Mesenchymal stem cell (in vitro differentiated cells and primary cell): ENCODE measurements at regions not wholly inside any gene's neighbourhood (a gene's known extent, or its start where the extent isn't known, plus 50 kb on each side); places are given as distances from the start of the nearest gene placed in this dataset.
A peak's percentile ranks its signal among the peaks of the same experiment; 100 is the strongest.
"Not testable (repeated sequence)": the region's sequence is repeated elsewhere in the genome, so short reads cannot be mapped to it uniquely, and the experiment has no call there.

Source experiments
- DNase-seq: peaks from one replicate; pipeline ENCODE4 v3.0.0-alpha.2; 2013
- H2AFZ ChIP-seq: one replicate; pipeline ENCODE4 v1.6.1; 2013; ENCODE audit warnings: low read depth, mild to moderate bottlenecking, control low read depth, inconsistent platforms, low read length, moderate library complexity
- H2AK5ac ChIP-seq: 2 replicates; pipeline ENCODE4 v1.6.1; 2013; ENCODE audit warnings: low read length, moderate library complexity, mild to moderate bottlenecking, inconsistent platforms; ENCODE audit not compliant: severe bottlenecking
- H2BK120ac ChIP-seq: one replicate; pipeline ENCODE4 v1.6.1; 2013; ENCODE audit warnings: low read depth, mild to moderate bottlenecking, inconsistent platforms, low read length, moderate library complexity
- H2BK12ac ChIP-seq, 2 experiments: one replicate each; pipeline ENCODE4 v1.6.1; 2013; ENCODE audit warnings: inconsistent platforms in 2 of 2, low read length in 2 of 2, mild to moderate bottlenecking in 2 of 2, moderate library complexity in 2 of 2, control low read depth in 1 of 2
- H2BK15ac ChIP-seq: one replicate; pipeline ENCODE4 v1.6.1; 2013; ENCODE audit warnings: mild to moderate bottlenecking, low read depth, inconsistent platforms; ENCODE audit not compliant: poor library complexity, severe bottlenecking
- H2BK5ac ChIP-seq: 2 replicates; pipeline ENCODE4 v1.6.1; 2013; ENCODE audit warnings: low read depth, mild to moderate bottlenecking, low read length, control low read depth, inconsistent platforms; ENCODE audit not compliant: poor library complexity, severe bottlenecking
- H3K14ac ChIP-seq, 2 experiments: one replicate each; pipeline ENCODE4 v1.6.1; 2013; ENCODE audit warnings: inconsistent platforms in 2 of 2, low read length in 2 of 2, control low read depth in 1 of 2, mild to moderate bottlenecking in 1 of 2, moderate library complexity in 1 of 2
- H3K18ac ChIP-seq, 2 experiments: one replicate each; pipeline ENCODE4 v1.6.1; 2013; ENCODE audit warnings: inconsistent platforms in 2 of 2, low read length in 2 of 2, control low read depth in 1 of 2, low read depth in 1 of 2, mild to moderate bottlenecking in 1 of 2
- H3K23ac ChIP-seq, 2 experiments: one replicate each; pipeline ENCODE4 v1.6.1; 2013; ENCODE audit warnings: inconsistent platforms in 2 of 2, low read length in 2 of 2, mild to moderate bottlenecking in 2 of 2, moderate library complexity in 2 of 2, control low read depth in 1 of 2
- H3K27ac ChIP-seq: 2 replicates; pipeline ENCODE4 v1.5.1; 2013; ENCODE audit warnings: mild to moderate bottlenecking, moderate library complexity, low read length, control low read depth, inconsistent platforms; ENCODE audit not compliant: poor library complexity, severe bottlenecking
- H3K27me3 ChIP-seq, 2 experiments: 2 replicates each; pipeline versions ENCODE4 v1.6.1 to v1.7.0; 2013; ENCODE audit warnings: low read length in 2 of 2, mild to moderate bottlenecking in 2 of 2, moderate library complexity in 2 of 2, control low read depth in 1 of 2, inconsistent platforms in 1 of 2; ENCODE audit not compliant: control insufficient read depth in 1 of 2, insufficient read depth in 1 of 2
- H3K36me3 ChIP-seq, 2 experiments: 2 replicates each; pipeline versions ENCODE4 v1.6.1 to v1.7.0; 2013; ENCODE audit warnings: low read length in 2 of 2, control low read depth in 1 of 2, inconsistent platforms in 1 of 2, low read depth in 1 of 2, mild to moderate bottlenecking in 1 of 2; ENCODE audit not compliant: insufficient read depth in 2 of 2, control insufficient read depth in 1 of 2
- H3K4ac ChIP-seq, 2 experiments: one replicate each; pipeline ENCODE4 v1.6.1; 2013; ENCODE audit warnings: inconsistent platforms in 2 of 2, low read length in 2 of 2, mild to moderate bottlenecking in 2 of 2, moderate library complexity in 2 of 2, control low read depth in 1 of 2, low read depth in 1 of 2
- H3K4me1 ChIP-seq: 2 replicates; pipeline ENCODE4 v1.6.1; 2013; ENCODE audit warnings: low read depth, low read length, control low read depth; ENCODE audit not compliant: control insufficient read depth, insufficient read depth
- H3K4me2 ChIP-seq: 2 replicates; pipeline ENCODE4 v1.6.1; 2013; ENCODE audit warnings: low read length, mild to moderate bottlenecking, inconsistent platforms; ENCODE audit not compliant: poor library complexity, severe bottlenecking
- H3K4me3 ChIP-seq, 2 experiments: 2 replicates each; pipeline versions ENCODE4 v1.5.1 to v1.7.0; 2013; ENCODE audit warnings: low read length in 2 of 2, mild to moderate bottlenecking in 2 of 2, control low read depth in 1 of 2, low read depth in 1 of 2; ENCODE audit not compliant: insufficient read depth in 1 of 2
- H3K79me1 ChIP-seq: replicated peaks from 2 replicates; pipeline ENCODE4 v1.6.1; 2013; ENCODE audit warnings: mild to moderate bottlenecking, control low read depth, low read length, inconsistent platforms; ENCODE audit not compliant: poor library complexity, severe bottlenecking
- H3K9ac ChIP-seq: 2 replicates; pipeline ENCODE4 v1.7.0; 2013; ENCODE audit warnings: mild to moderate bottlenecking, low read length, moderate library complexity
- H3K9me3 ChIP-seq: 2 replicates; pipeline ENCODE4 v1.7.0; 2013; ENCODE audit warnings: mild to moderate bottlenecking, low read length; ENCODE audit not compliant: control insufficient read depth
- H4K8ac ChIP-seq: one replicate; pipeline ENCODE4 v1.6.1; 2013; ENCODE audit warnings: inconsistent platforms, mild to moderate bottlenecking, low read length, moderate library complexity
- H4K91ac ChIP-seq: one replicate; pipeline ENCODE4 v1.6.1; 2013; ENCODE audit warnings: mild to moderate bottlenecking, low read length, inconsistent platforms
- WGBS: methylation state at CpG from one replicate; pipeline ENCODE4 v1.1.7; 2013; ENCODE audit warnings: mixed read lengths; 5-methylcytosine and 5-hydroxymethylcytosine counted together

GRCh38 chr18:29841631-29842030 lies 1200.9 kb downstream of the DSC3 start:
- Histone ChIP-seq H3K9me3 (no peaks in the 10 kb centered on the region), H3K14ac (no peak overlapping the region), H3K27me3 (no peaks in the 10 kb centered on the region), H3K4me1 (no peaks in the 10 kb centered on the region), H2AFZ (no peak overlapping the region), H2AK5ac (no peak overlapping the region), H2BK15ac (no peak overlapping the region), H3K4me3 (no peak overlapping the region), H4K8ac (no peak overlapping the region), H3K27ac (no peak overlapping the region), H3K9ac (no peak overlapping the region), H4K91ac (no peak overlapping the region), H3K79me1 (no peaks in the 10 kb centered on the region), H3K23ac (no peak overlapping the region), H3K36me3 (no peaks in the 10 kb centered on the region), H3K4ac (no peak overlapping the region), H2BK5ac (no peak overlapping the region), H3K18ac (no peak overlapping the region), H3K4me2 (no peak overlapping the region), H2BK12ac (no peak overlapping the region), H2BK120ac (no peak overlapping the region)
- 67% methylated on average over 1 of the region's 3 CpGs for WGBS
- no peak for DNase-seq

- H4K91ac ChIP-seq, result no peak overlapping the region
- DNase-seq, result peak; percentile 62
- H2BK15ac ChIP-seq, result no peak overlapping the region
- H3K4me1 ChIP-seq, result no peaks in the 10 kb centered on the region
- no peak overlapping the region for H3K14ac ChIP-seq
- no peaks in the 10 kb centered on the region for H3K36me3 ChIP-seq
- H2BK5ac ChIP-seq, result no peak overlapping the region
- H3K18ac ChIP-seq, result no peak overlapping the region
- no peak overlapping the region for H2AK5ac ChIP-seq
- no peak overlapping the region for H2BK120ac ChIP-seq
- no peak overlapping the region for H3K4me2 ChIP-seq
- H3K4ac ChIP-seq, result no peak overlapping the region
- H3K4me3 ChIP-seq, result no peak overlapping the region
- H4K8ac ChIP-seq, result no peak overlapping the region
- no peaks in the 10 kb centered on the region for H3K79me1 ChIP-seq
- no peaks in the 10 kb centered on the region for H3K27me3 ChIP-seq
- no peak overlapping the region for H3K9ac ChIP-seq
- no peak overlapping the region for H3K27ac ChIP-seq
- H3K23ac ChIP-seq, result no peak overlapping the region
- H3K9me3 ChIP-seq, result no peaks in the 10 kb centered on the region
- no peak overlapping the region for H2BK12ac ChIP-seq
- H2AFZ ChIP-seq, result no peak overlapping the region
Observed at GRCh38 chr18:29840089-29840488, 1202.5 kb downstream of the DSC3 start.

- H2BK12ac ChIP-seq, H3K79me1 ChIP-seq, H3K9ac ChIP-seq, H3K27ac ChIP-seq, H3K14ac ChIP-seq, H3K4me1 ChIP-seq, H3K9me3 ChIP-seq, H2AK5ac ChIP-seq, H3K4me3 ChIP-seq, H2BK120ac ChIP-seq, H3K18ac ChIP-seq, DNase-seq, H2BK5ac ChIP-seq, H4K8ac ChIP-seq, H3K23ac ChIP-seq, H2AFZ ChIP-seq, H3K36me3 ChIP-seq, H4K91ac ChIP-seq, H3K4ac ChIP-seq, H3K4me2 ChIP-seq, H2BK15ac ChIP-seq, H3K27me3 ChIP-seq: not testable (repeated sequence)
- 94% methylated on average over 8 of the region's 12 CpGs for WGBS
Observed at GRCh38 chr18:29838961-29839360, 1203.6 kb downstream of the DSC3 start.

GRCh38 chr18:29838556-29838955 lies 1204.0 kb downstream of the DSC3 start:
- Histone ChIP-seq H2AFZ (no peak overlapping the region), H3K4me2 (no peak overlapping the region), H3K14ac (no peak overlapping the region), H3K18ac (no peak overlapping the region), H3K79me1 (no peaks in the 10 kb centered on the region), H3K4ac (no peak overlapping the region), H3K23ac (no peak overlapping the region), H3K4me1 (no peaks in the 10 kb centered on the region), H2BK12ac (no peak overlapping the region), H2BK120ac (no peak overlapping the region), H2AK5ac (no peak overlapping the region), H2BK15ac (no peak overlapping the region), H4K8ac (no peak overlapping the region), H3K4me3 (no peak overlapping the region), H2BK5ac (no peak overlapping the region), H3K27me3 (no peaks in the 10 kb centered on the region), H3K9me3 (no peaks in the 10 kb centered on the region), H4K91ac (no peak overlapping the region), H3K9ac (no peak overlapping the region), H3K27ac (no peak overlapping the region), H3K36me3 (no peaks in the 10 kb centered on the region)
- WGBS, result 100% methylated on average over 1 of the region's 1 CpG
- no peak for DNase-seq
